Activated T-helper 1 cell treated with anti-CD3 and anti-CD28 coated beads, Interleukin-12 subunit alpha, Interleukin-12 subunit beta, Interleukin-2, Interleukin-4 antibody, amounts not matched to agents 30 ng/mL and 10 ng/mL and 1 ng/mL, durations not matched to agents 14 hours and 24 hours and 36 hours (primary cell): ENCODE measurements at regions not wholly inside any gene's neighbourhood (a gene's known extent, or its start where the extent isn't known, plus 50 kb on each side); places are given as distances from the start of the nearest gene placed in this dataset.

Experiments
- DNase-seq: peaks from one replicate; pipeline ENCODE4 v3.0.0; 2021; ENCODE audit warnings: low spot score
- H3K27ac Mint-ChIP-seq: one replicate; pipeline ENCODE4 v1.8.0; 2021; ENCODE audit warnings: mild to moderate bottlenecking, mixed read lengths
- H3K27me3 Mint-ChIP-seq: one replicate; pipeline ENCODE4 v1.8.0; 2022; ENCODE audit warnings: mild to moderate bottlenecking, moderate library complexity, mixed read lengths; ENCODE audit not compliant: insufficient read depth
- H3K36me3 Mint-ChIP-seq: one replicate; pipeline ENCODE4 v1.8.0; 2021; ENCODE audit warnings: low read depth, mixed read lengths
- H3K4me1 Mint-ChIP-seq: one replicate; pipeline ENCODE4 v1.8.0; 2021; ENCODE audit warnings: low read depth, mixed read lengths
- H3K4me3 Mint-ChIP-seq: one replicate; pipeline ENCODE4 v1.8.0; 2021; ENCODE audit warnings: mild to moderate bottlenecking, moderate library complexity, mixed read lengths
- H3K9me3 Mint-ChIP-seq: one replicate; pipeline ENCODE4 v1.8.0; 2021; ENCODE audit warnings: mixed read lengths
- intact Hi-C: fragments of 100-400 bp; cut with micrococcal nuclease; formaldehyde crosslinking; loops from one replicate; pipeline ENCODE4 v1.15.1; 2024

DNA sequence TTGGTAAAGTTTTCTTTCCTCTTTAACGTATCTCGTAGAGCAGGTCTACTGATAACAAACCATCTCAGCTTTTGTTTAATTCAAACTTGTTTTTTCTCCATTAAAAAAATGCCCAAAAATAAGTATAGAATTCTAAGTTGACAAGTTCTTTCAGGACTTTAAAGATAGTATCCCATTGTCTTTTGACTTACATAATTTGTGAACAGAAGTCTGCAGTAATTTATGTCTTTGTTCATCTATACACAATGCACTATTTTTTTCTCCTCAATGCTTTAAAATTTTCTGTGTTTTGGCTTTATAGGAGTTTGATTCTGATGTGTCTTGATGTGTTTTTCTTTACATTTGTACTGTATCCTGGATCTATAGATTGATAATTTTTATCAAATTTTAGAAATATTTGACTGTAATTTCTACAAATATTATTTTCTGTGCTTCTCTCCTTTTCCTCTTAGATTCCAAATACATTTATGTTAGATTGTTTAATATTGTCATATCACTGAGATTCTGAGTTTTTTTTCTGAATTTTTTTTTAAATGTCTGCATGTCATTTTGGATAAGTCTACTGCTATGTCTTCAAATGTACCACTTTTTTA, 143.3 kb downstream of the FTCDNL1 start:
- intact Hi-C loops = no loop called here
- H3K27me3 Mint-ChIP-seq = peaks cover 11% of the 10 kb centered on the region
- no peaks in the 10 kb centered on the region for H3K36me3 Mint-ChIP-seq
- H3K4me3 Mint-ChIP-seq = no peak overlapping the region
- H3K4me1 Mint-ChIP-seq = peaks cover 4% of the 10 kb centered on the region
- H3K9me3 Mint-ChIP-seq = no peaks in the 10 kb centered on the region
- H3K27ac Mint-ChIP-seq = no peak overlapping the region
- DNase-seq = no peak

DNA sequence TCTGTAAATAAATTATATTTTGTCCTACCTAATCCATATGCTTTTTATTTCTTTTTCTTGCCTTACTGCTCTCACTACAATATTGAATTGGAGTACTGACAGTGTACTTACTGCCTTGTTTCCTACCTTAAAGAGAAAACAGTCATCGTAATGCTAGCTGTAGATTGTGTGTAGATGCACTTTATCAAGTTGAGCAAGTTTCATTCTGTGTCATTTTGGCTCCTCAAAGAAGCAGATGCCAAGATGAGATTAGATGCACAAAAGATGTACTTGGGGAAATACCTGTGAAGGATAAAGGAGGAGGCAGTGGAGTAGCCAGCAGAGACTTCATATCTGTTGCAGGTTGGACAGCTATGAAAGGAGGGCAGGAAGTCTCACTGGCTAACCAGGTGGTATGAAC, 145.5 kb downstream of the FTCDNL1 start:
- intact Hi-C loops = no loop called here
- peaks cover 3% of the 10 kb centered on the region for H3K27me3 Mint-ChIP-seq
- H3K9me3 Mint-ChIP-seq = no peaks in the 10 kb centered on the region
- H3K27ac Mint-ChIP-seq = no peak overlapping the region
- no peaks in the 10 kb centered on the region for H3K36me3 Mint-ChIP-seq
- H3K4me3 Mint-ChIP-seq = no peak overlapping the region
- DNase-seq = no peak
- peaks cover 4% of the 10 kb centered on the region for H3K4me1 Mint-ChIP-seq

DNA sequence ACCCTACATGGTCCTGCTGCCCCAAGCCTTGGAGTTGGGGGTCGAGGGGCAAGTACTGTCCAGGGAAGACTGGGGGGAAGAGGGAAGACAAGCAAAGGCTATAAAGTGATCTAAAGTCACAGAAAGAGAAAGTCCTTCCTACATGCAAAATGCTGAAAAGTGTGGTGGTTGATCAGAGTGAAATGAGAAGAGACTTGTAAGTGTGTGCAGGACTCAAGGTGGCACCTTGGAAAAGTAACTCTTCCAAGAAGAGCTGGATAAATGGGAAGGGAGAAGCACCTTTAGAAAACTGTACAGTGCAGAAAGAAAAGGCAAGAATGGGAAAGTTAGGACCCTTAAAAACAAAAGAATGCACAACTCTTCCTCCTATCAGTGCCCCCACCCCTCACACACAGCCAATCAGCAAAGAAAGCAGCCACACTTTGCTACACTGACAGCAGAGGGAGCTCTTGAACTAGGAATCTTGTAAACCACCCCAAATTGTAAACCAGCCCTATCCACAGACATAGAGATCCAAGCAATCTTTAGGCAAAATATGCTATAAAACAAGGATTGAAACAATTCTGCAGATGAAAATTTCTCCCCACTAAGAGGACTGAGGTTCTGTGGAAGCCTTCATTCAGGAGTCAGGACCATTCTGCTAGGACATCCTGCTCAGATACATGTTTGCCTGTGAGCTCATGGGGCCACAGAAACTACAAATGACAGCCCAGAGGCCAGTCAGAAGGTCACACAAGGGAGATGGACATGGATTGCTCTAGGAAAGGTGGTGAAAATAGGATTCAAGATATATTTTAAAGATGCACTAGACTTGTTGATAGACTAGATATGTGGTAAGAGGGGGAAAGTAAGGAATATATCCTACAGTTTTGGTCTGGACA, 146.4 kb downstream of the FTCDNL1 start:
- peaks cover 4% of the 10 kb centered on the region for H3K4me1 Mint-ChIP-seq
- DNase-seq = no peak
- intact Hi-C loops = loop anchor here (1.0 kb wide), 2 partner anchors 35 to 157 kb away; no protein-coding TSS in a partner anchor
- no peak overlapping the region for H3K27ac Mint-ChIP-seq
- H3K4me3 Mint-ChIP-seq = no peak overlapping the region
- peaks cover 8% of the 10 kb centered on the region for H3K27me3 Mint-ChIP-seq
- no peaks in the 10 kb centered on the region for H3K9me3 Mint-ChIP-seq
- no peaks in the 10 kb centered on the region for H3K36me3 Mint-ChIP-seq

DNA sequence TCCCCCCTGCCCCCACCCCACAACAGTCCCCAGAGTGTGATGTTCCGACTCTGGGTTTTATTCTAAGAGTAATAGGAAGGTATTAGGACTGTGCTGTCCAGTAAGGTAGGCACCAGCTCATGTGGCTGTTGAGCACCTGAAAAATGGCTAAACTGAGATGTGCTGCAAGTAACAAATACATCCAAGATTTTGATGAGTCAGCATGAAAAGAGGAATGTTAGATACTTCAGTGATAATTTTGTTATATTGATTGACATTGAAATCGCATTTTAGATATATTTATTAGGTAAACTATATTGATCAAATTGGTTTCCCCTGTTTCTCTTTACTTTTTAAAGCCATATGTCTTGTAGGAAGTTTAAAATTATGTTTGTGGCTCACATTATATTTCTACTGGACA, 147.8 kb downstream of the FTCDNL1 start:
- no peak overlapping the region for H3K4me3 Mint-ChIP-seq
- DNase-seq = no peak
- H3K36me3 Mint-ChIP-seq = no peaks in the 10 kb centered on the region
- H3K9me3 Mint-ChIP-seq = no peaks in the 10 kb centered on the region
- peaks cover 4% of the 10 kb centered on the region for H3K4me1 Mint-ChIP-seq
- H3K27me3 Mint-ChIP-seq = peaks cover 15% of the 10 kb centered on the region
- intact Hi-C loops = no loop called here
- H3K27ac Mint-ChIP-seq = no peak overlapping the region

DNA sequence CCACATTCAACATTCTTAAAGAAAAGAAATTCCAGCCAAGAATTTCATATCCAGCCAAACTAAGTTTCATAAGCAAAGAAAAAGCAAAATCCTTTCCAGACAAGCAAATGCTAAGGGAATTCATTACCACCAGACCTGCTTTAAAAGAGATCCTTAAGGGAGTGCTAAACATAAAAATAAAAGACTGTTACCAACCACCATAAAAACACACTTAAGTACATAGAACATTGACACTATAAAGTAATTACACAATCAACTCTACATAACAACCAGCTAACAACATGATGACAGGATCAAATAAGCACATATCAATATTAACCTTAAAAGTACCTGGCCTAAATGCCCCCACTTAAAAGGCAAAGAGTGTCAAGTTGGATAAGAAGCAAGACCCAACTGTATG, 153.5 kb downstream of the FTCDNL1 start:
- no peaks in the 10 kb centered on the region for H3K4me1 Mint-ChIP-seq
- intact Hi-C loops = no loop called here
- no peaks in the 10 kb centered on the region for H3K36me3 Mint-ChIP-seq
- H3K27ac Mint-ChIP-seq = no peak overlapping the region
- H3K27me3 Mint-ChIP-seq = peaks cover 18% of the 10 kb centered on the region
- DNase-seq = no peak
- H3K4me3 Mint-ChIP-seq = no peak overlapping the region
- H3K9me3 Mint-ChIP-seq = no peaks in the 10 kb centered on the region

DNA sequence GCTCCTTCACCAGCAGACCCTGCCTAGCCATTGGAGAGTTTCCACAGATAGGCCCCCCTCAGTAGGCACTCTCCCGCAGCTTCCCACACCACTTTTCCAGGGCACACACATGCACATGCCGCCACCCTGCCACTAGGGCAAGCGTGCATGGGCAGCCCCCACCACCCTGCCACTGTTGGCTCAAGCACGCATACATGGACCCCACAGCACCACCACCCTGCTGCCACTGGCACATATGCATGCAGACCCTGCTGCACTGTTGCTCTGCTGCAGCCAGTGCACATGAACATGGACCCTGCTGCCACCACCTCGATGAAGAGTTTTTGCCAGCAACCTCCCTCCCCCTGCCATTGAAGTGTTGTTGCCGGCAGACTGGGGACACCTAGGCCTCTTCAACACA, 154.9 kb downstream of the FTCDNL1 start:
- Mint-ChIP-seq H3K36me3 (no peaks in the 10 kb centered on the region), H3K27me3 (peaks cover 22% of the 10 kb centered on the region), H3K9me3 (no peaks in the 10 kb centered on the region), H3K4me3 (no peak overlapping the region), H3K27ac (no peak overlapping the region), H3K4me1 (no peaks in the 10 kb centered on the region)
- intact Hi-C loops = no loop called here
- DNase-seq = no peak

DNA sequence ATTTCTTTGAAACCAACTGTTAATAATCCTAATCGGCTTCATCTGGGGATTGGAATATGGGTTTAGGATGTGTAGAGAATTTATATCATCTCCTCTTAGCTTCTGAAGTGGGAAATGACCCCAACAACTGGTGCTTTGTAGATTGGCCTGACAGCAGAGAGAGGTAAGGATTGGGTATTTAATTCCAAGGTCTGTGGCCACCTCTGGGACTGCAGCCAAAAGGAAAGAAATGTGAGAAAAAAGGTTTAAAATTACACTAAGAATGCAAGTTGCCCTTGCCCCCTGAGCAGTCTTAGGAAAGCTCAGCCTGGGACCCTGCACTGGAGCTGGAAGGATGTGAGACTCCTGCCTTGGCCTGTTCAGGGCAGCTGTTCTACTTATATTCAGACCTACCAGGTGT, 157.1 kb downstream of the FTCDNL1 start:
- Mint-ChIP-seq H3K36me3 (no peaks in the 10 kb centered on the region), H3K27me3 (peaks cover 19% of the 10 kb centered on the region), H3K4me1 (no peaks in the 10 kb centered on the region), H3K9me3 (no peaks in the 10 kb centered on the region), H3K27ac (no peak overlapping the region), H3K4me3 (no peak overlapping the region)
- intact Hi-C loops = no loop called here
- DNase-seq = no peak

DNA sequence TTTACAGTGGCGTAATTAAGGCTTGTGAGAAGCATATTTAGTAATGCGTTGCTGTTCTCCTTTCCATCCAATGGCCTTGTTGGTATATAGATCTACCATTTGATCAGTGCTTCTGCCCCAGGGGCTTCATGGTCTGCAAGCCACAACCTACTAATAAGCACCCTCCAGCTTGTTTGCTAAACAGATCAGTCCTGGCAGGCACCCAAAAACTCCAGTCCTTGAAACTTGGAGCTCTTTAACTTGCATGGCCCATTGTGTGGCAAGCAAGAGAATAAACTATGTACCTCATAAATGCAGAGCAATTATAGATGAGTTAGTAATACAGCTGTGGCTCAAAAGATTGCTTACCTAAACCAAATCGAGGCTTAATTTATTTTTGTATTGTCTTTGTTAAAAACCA, 158.5 kb downstream of the FTCDNL1 start:
- Mint-ChIP-seq H3K27ac (no peak overlapping the region), H3K9me3 (no peaks in the 10 kb centered on the region), H3K4me1 (no peaks in the 10 kb centered on the region), H3K36me3 (no peaks in the 10 kb centered on the region), H3K4me3 (no peak overlapping the region), H3K27me3 (peaks cover 7% of the 10 kb centered on the region)
- no peak for DNase-seq
- intact Hi-C loops = no loop called here

DNA sequence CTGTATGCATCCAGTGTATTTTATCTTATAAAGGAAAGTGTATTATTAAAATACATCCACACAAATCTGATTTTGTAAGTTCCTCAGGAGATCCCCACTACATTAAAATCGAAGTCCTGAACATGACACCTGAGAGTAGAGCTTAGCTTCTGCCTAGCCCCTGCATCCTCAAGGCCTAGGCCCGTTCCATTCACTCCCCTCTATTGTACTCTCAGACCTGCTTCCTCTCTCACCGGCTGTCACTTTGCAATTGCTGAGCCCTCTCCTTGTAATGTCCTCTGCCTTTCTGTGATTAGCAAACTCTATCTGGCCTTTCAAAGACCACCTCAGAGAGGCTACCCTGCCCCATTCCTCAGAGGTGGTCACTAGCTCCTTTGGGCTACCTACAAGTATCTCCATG, 160.8 kb downstream of the FTCDNL1 start:
- no peak overlapping the region for H3K27ac Mint-ChIP-seq
- intact Hi-C loops = no loop called here
- peaks cover 7% of the 10 kb centered on the region for H3K27me3 Mint-ChIP-seq
- H3K4me3 Mint-ChIP-seq = no peak overlapping the region
- DNase-seq = no peak
- H3K9me3 Mint-ChIP-seq = no peaks in the 10 kb centered on the region
- H3K4me1 Mint-ChIP-seq = no peaks in the 10 kb centered on the region
- no peaks in the 10 kb centered on the region for H3K36me3 Mint-ChIP-seq

DNA sequence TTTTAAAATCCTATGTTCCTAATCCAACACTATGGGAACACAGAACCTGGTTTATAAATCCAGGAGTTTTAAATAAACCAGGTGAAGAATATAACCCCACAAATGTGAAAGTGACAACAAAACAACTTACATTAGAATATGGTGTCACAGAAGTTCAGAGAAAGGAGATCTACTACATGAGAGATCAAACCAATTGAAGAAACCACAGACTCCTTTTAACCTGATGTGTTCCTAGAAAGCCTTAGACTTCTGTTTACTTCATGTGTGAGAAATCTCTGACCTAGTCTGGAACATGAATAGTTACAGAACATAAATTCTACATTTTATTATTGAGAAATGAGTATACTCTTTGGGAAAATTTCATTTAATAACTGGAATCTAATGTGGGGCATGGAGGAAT, 165.3 kb downstream of the FTCDNL1 start:
- no peaks in the 10 kb centered on the region for H3K36me3 Mint-ChIP-seq
- no peaks in the 10 kb centered on the region for H3K9me3 Mint-ChIP-seq
- no peak overlapping the region for H3K4me3 Mint-ChIP-seq
- no peak overlapping the region for H3K27ac Mint-ChIP-seq
- intact Hi-C loops = no loop called here
- DNase-seq = no peak
- H3K27me3 Mint-ChIP-seq = peaks cover 8% of the 10 kb centered on the region
- H3K4me1 Mint-ChIP-seq = no peaks in the 10 kb centered on the region

DNA sequence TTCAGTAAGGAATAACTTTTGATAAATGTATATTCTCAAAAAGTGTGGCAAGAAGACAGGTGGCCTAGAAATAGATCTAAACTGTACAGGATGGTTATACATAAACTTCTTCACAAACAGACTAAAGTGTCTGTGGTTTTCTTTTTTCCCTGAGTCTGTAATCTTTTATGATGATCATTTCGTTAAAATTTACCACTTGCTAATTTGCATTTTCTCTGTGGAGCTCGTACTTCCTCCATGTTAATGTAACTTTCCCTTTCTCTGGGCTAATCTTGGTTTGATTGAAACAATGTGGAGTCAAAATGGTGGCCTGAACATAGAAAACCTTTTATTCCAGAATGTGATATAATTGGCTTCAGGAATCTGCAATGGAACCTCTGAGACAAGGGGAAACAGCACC, 166.2 kb downstream of the FTCDNL1 start:
- H3K27me3 Mint-ChIP-seq = peaks cover 10% of the 10 kb centered on the region
- no peaks in the 10 kb centered on the region for H3K4me1 Mint-ChIP-seq
- DNase-seq = no peak
- no peaks in the 10 kb centered on the region for H3K9me3 Mint-ChIP-seq
- intact Hi-C loops = no loop called here
- H3K4me3 Mint-ChIP-seq = no peak overlapping the region
- no peak overlapping the region for H3K27ac Mint-ChIP-seq
- no peaks in the 10 kb centered on the region for H3K36me3 Mint-ChIP-seq

DNA sequence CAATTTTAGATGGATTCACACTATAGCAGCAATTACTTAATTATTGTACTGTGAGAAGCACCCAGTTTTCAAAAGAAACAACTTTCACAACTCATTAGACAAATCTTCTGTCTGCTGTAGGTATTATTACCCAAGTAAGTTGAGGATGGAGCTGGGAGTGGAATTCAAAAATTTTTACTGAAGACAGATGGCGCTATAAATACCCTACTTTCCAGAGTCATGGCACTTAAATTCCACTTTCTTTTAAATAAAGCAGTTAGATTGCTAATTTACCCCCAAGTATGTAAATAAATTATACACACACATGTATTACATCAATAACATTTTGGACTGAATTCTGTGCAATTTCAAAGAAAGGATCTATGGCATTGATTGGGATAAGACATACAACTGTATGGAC, 166.8 kb downstream of the FTCDNL1 start:
- H3K9me3 Mint-ChIP-seq = no peaks in the 10 kb centered on the region
- intact Hi-C loops = no loop called here
- no peaks in the 10 kb centered on the region for H3K36me3 Mint-ChIP-seq
- H3K4me3 Mint-ChIP-seq = no peak overlapping the region
- H3K4me1 Mint-ChIP-seq = no peaks in the 10 kb centered on the region
- H3K27me3 Mint-ChIP-seq = peaks cover 12% of the 10 kb centered on the region
- H3K27ac Mint-ChIP-seq = no peak overlapping the region
- DNase-seq = no peak

DNA sequence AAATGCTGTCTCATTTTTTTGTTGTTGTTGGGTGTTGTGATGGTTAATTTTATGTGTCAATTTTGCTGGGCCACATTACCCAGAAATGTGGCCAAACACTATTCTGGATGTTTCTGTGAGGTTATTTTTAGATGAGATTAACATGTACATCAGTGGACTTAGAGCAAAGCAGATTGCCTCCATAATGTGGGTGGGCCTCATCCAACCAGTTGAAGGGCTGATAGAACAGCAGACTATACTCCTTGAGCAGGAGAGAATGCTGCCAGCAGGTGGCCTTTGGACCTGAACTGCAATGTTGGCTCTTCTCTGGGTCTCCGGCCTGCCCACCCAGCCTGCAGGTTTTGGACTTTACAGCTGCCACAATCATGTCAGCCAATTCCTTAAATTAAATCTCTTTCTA, 169.0 kb downstream of the FTCDNL1 start:
- no peak overlapping the region for H3K27ac Mint-ChIP-seq
- H3K27me3 Mint-ChIP-seq = peaks cover 12% of the 10 kb centered on the region
- no peaks in the 10 kb centered on the region for H3K9me3 Mint-ChIP-seq
- intact Hi-C loops = no loop called here
- no peak overlapping the region for H3K4me3 Mint-ChIP-seq
- no peaks in the 10 kb centered on the region for H3K36me3 Mint-ChIP-seq
- no peaks in the 10 kb centered on the region for H3K4me1 Mint-ChIP-seq
- no peak for DNase-seq
